RWPE1 (cell line): ENCODE measurements at regions not wholly inside any gene's neighbourhood (a gene's known extent, or its start where the extent isn't known, plus 50 kb on each side); places are given as distances from the start of the nearest gene placed in this dataset.

Experiments used
- CTCF ChIA-PET: fragments of 350-600 bp; sonication (Branson Sonifier 250); formaldehyde crosslinking; extraction: SDS; loops from one replicate; lab custom pipeline; 2021; lab: Yijun Ruan, JAX
- POLR2A ChIA-PET: fragments of 400-600 bp; formaldehyde crosslinking; extraction: SDS; loops from one replicate; lab custom pipeline; 2020; ENCODE audit warnings: antibody characterized with exemption; ENCODE audit not compliant: low non-redundant PET; lab: Yijun Ruan, JAX
- DNase-seq: peaks from one replicate; pipeline ENCODE4 v3.0.0; 2012; ENCODE audit warnings: low spot score
- H3K27ac ChIP-seq: fragments of 450-650 bp; 2 replicates; pipeline ENCODE4 v1.5.1; 2017
- TF ChIP-seq, protein P1 (sequence below): fragments of 450-650 bp; conservative IDR thresholded peaks from 2 replicates; pipeline ENCODE4 v1.5.1; 2017; ENCODE audit warnings: low read depth, mild to moderate bottlenecking

DNA sequence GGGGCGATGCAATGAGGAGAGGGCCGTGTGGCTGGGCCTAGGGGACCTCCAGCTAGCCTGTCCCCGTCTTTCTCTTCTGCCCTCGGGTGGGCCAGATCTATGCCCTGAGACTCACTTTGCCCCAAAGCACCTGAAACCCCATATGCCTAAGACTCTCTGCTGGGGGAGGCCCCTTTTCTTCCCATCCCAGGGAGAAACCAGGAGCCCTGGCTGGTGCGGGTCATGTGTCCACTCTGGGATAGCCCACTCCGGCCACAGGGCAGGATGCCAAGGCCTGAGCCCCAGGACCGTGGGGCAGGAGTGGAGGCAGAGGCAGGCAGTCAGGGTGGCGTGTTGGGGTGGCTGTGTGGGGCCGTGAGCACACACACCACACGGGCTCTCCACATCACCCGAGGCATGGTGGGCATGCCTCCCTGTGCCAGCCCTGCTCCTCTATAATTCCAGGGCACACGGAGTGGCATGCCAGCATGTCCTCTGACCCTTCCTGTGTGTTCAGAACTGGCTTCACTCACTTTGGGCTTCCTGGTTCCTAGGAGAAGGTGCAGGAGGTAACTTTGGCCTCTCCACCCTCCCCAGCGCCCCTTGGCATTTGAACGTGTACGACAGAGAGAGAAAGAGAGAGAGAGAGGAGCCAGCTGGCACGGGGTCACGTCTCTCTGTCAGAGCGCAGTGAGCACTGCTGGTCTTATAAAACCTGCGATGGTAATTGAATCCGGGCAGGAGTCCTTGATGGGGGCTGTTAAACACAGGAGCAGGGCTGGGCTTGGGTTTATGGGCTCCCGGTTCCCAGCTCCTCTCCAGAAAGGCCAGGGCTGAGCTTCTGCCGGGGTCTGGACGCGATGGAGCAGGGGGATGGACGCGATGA lies 144.2 kb downstream of the KIF26A start:
- CTCF ChIA-PET, result no interaction called here
- TF ChIP-seq, protein P1, sequence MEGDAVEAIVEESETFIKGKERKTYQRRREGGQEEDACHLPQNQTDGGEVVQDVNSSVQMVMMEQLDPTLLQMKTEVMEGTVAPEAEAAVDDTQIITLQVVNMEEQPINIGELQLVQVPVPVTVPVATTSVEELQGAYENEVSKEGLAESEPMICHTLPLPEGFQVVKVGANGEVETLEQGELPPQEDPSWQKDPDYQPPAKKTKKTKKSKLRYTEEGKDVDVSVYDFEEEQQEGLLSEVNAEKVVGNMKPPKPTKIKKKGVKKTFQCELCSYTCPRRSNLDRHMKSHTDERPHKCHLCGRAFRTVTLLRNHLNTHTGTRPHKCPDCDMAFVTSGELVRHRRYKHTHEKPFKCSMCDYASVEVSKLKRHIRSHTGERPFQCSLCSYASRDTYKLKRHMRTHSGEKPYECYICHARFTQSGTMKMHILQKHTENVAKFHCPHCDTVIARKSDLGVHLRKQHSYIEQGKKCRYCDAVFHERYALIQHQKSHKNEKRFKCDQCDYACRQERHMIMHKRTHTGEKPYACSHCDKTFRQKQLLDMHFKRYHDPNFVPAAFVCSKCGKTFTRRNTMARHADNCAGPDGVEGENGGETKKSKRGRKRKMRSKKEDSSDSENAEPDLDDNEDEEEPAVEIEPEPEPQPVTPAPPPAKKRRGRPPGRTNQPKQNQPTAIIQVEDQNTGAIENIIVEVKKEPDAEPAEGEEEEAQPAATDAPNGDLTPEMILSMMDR, result no peak
- POLR2A ChIA-PET, result no interaction called here

DNA sequence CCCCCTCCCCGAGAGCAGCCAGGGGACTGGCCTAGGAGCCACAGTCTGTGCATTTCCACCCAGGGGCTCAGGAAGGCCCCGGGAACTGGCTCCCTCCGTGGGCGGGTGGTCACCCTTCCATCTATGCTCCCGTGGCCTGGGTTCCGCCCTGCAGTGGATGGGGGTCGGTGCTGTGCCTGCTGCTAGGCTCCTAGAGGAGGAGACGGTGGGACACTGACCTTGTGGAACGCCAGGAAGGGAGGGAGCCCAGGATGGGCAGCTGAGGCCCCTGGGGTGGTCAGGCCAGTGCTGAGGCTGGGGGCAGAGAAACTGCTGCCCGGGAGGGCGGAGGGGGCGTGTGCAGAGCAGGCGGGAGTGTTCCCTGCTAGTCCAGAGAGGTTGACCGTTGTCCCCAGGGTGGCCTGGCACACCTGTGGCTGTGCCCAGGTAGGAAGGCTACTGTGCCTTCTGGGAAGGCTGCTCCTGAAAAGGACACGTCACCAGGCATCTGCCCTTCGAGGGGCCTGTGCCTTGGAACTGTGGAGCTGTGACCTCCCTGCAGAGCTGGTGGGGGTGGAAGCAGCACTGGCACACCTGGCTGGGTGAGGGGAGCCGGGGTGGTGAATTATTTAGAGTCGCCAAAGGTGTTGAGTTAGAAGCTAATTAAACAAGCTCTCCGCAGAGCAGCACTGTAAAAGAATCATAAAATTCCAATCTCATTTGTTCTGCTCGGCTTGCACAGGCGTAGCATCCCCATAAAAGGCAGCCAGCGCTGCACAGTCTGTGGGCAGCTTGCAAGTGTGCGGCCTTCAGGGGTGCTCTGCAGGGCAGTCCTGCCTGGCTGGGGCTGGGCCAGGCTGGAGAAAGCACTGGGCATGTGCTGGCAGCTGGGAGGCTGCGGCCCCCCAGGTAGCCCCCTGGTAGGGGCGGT lies 145.1 kb downstream of the KIF26A start:
- TF ChIP-seq, protein P1, result no peak
- ChIA-PET POLR2A (no interaction called here), CTCF (no interaction called here)
- DNase-seq, result no peak
- H3K27ac ChIP-seq, result no peak overlapping the region

More for the DNA sequence above, 144.2 kb downstream of the KIF26A start:
- no peak for DNase-seq
- H3K27ac ChIP-seq, result no peak overlapping the region

DNA sequence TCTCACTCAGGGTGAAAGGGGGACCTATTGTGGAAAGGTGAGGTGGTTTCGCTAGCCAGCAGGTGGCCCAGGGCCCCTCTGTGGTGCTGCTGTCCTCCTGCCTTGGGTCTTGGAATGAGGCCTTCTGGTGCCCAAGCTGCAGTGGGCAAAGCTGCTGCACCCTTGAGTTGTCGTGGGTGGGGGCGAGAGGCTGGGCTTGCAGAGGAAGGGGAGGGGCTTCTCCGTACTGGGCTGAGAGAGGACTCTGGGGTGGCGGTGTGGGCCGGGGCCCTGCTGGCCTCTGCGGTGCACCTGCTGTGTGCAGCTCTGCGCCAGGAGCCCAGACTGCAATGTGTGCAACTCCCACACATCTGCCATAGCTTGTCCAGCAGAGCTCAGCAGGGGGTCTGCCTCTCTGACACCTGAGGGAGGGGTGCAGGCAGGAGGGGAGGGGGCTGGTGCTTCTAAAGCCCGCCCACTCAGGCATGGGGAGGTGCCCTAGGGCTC lies 145.8 kb downstream of the KIF26A start:
- CTCF ChIA-PET, result no interaction called here
- no peak for DNase-seq
- TF ChIP-seq, protein P1, result no peak
- POLR2A ChIA-PET, result no interaction called here
- H3K27ac ChIP-seq, result no peak overlapping the region

DNA sequence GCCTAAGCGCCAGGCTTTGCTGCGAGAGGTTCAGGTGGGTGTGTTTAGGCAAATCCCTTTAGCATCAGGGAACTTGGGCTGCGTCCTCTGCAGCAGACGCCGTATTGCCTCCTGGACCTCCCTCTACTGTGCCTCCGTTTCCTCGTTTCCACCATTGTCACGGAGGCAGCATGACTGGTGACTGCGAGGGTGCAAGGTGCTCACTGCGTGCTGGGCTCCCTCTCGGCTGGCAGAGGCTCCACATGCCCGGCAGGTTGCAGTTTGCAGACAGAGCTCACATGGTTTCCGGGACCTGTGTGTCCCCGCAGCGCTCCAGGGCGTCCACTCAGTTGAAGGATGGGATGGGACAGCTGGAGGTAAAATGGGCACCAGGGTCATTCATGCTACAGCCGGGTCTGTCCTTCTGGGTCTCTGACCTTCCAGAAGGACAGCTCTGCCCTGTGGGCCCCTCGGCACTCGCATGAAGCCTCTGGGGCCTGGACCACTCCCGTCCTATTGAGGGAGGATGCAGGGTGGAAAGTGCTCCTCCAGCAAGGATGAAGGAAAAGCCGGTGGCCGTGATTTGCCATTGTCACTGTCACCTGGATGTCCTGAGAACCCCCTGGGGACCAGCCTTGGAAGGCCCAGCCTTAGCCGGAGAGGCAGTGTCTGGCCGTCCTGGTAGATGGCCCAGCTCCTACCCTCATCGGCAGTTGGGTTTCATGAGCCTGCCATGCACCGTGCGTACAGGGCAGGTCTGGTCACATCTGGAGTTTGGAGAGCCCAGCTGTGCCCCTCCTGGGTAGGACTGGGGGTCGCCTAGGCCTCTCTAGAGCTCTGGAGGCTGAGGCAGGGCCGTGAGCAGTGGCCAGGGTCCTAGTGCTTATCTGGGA lies 146.5 kb downstream of the KIF26A start:
- ChIA-PET CTCF (no interaction called here), POLR2A (no interaction called here)
- no peak for DNase-seq
- TF ChIP-seq, protein P1, result no peak
- no peak overlapping the region for H3K27ac ChIP-seq

DNA sequence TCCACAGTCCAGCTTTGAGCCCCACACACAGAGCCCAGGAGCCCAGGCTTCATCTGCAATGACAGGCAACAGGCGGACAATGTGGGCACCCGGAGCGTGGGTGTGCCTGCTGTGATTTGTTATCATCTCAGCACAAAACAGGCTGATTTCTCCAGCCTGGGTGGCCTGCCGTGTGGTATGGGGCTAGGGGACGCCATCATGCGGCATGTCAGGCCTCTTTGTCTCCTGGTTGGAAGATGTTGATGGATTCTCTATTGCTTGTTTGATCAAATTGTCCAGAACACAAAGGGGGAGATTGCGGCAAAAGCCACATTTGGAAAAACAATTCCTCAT lies 147.1 kb downstream of the KIF26A start:
- DNase-seq, result no peak
- TF ChIP-seq, protein P1, result no peak
- no peak overlapping the region for H3K27ac ChIP-seq
- ChIA-PET CTCF (no interaction called here), POLR2A (no interaction called here)
